PFSK-1 (cell line): ENCODE measurements at regions not wholly inside any gene's neighbourhood (a gene's known extent, or its start where the extent isn't known, plus 50 kb on each side); places are given as distances from the start of the nearest gene placed in this dataset.

Source experiments
- FOXP2 ChIP-seq: optimal IDR thresholded peaks from 2 replicates; pipeline ENCODE3; 2011; ENCODE audit warnings: borderline replicate concordance, control low read depth, inconsistent platforms; ENCODE audit not compliant: insufficient read depth; ENCODE audit errors: extremely low read length, extremely low read depth
- POLR2AphosphoS5 ChIP-seq: IDR thresholded peaks from 2 replicates; pipeline ENCODE4 v1.6.1; 2012; ENCODE audit warnings: low read depth, mild to moderate bottlenecking, control low read depth, low read length, moderate library complexity
- REST ChIP-seq, 2 experiments: IDR thresholded peaks; 2 replicates each; pipeline versions ENCODE4 v1.6.1 to v1.8.0; 2011 to 2012; ENCODE audit warnings: low read depth in 2 of 2, low read length in 2 of 2, control low read depth in 1 of 2, inconsistent platforms in 1 of 2, mild to moderate bottlenecking in 1 of 2, moderate library complexity in 1 of 2; ENCODE audit not compliant: insufficient read depth in 1 of 2
- SIN3A ChIP-seq: IDR thresholded peaks from 2 replicates; pipeline ENCODE4 v1.6.1; 2012; ENCODE audit warnings: mild to moderate bottlenecking, low read length, moderate library complexity, borderline replicate concordance; ENCODE audit not compliant: insufficient read depth
- TAF1 ChIP-seq: IDR thresholded peaks from 2 replicates; pipeline ENCODE4 v1.6.1; 2012; ENCODE audit warnings: low read length, control low read depth, borderline replicate concordance; ENCODE audit not compliant: insufficient read depth

DNA sequence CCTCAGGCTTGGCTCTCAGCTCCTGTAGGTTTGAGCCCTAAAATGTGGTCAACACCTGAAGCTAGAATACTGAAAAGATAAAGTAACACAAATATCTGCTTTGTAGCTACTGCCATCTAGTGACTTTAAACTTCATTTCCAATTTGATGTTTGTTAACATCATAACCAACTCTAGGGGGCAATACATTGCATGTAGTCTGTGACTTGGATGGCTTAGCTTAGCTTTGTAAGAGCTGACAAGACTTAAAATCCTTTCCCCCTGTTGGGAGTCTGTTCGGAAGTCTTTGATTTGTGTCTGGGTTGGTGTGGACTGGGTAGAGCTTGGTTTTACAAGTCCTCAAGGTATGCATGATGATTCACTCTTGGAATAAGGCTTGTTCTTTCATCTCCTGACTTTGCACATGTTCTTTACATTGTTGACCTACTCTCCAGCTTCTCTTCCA lies 51.7 kb downstream of the SCN11A start:
- TF ChIP-seq POLR2AphosphoS5 (no peak), FOXP2 (no peak)

- TF ChIP-seq FOXP2 (no peak), POLR2AphosphoS5 (no peak), SIN3A (no peak), TAF1 (no peak), REST (IDR thresholded peaks at IDR 0.05; ENCODE audit: insufficient read depth in 1 of 2, low read depth in 2 of 2, low read length in 2 of 2) (no peak)
Observed at GRCh38 chr3:38998086-38998485, 53.7 kb downstream of the SCN11A start.

DNA sequence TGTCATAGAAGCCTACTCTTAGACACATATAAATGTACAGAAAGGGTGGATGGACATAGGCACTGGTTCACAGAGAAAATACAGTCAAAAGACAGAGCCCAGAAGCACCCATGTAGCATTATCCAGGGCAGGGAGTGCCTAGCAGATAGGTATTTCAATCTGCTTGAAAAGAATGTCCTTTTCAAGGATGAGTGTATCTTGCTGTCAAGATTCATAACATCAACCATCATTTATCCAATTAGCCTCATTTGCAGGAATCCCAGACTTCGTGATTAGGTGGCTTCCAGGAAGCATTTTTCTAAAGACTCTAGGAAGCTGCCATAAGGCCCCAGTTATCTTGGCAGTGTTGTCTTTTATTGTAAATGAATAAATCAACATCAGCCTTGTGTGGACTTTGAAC lies 55.6 kb downstream of the SCN11A start:
- no peak for TF ChIP-seq SIN3A
- TF ChIP-seq TAF1 = no peak
- no peak for TF ChIP-seq REST (IDR thresholded peaks at IDR 0.05; ENCODE audit: insufficient read depth in 1 of 2, low read depth in 2 of 2, low read length in 2 of 2)
- TF ChIP-seq POLR2AphosphoS5 = no peak
- TF ChIP-seq FOXP2 = no peak

DNA sequence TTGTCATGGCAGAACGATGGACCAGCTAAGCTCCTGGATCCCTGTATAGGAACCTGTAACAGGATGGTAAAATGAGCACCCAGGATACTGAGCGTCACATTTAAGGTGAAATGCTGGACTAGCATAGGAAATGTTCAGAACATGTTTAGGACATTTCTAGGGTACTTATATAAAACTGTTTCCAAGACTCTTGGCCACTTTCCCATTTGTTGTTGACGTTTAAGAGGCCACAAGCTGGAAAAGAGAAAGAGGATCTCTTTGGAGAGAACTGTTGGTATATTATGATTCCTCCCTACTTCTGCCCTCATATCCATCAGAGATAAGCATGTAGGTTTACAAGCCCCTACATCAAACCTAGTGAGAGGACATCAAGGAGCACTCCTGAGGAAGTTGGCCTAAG lies 57.5 kb downstream of the SCN11A start:
- no peak for TF ChIP-seq TAF1
- TF ChIP-seq FOXP2 = no peak
- TF ChIP-seq POLR2AphosphoS5 = no peak
- no peak for TF ChIP-seq REST (IDR thresholded peaks at IDR 0.05; ENCODE audit: insufficient read depth in 1 of 2, low read depth in 2 of 2, low read length in 2 of 2)
- TF ChIP-seq SIN3A = no peak

GRCh38 chr3:38992117-38992760 lies 59.5 kb downstream of the SCN11A start:
- TF ChIP-seq TAF1 (no peak), POLR2AphosphoS5 (no peak), FOXP2 (no peak), SIN3A (no peak), REST (IDR thresholded peaks at IDR 0.05; ENCODE audit: insufficient read depth in 1 of 2, low read depth in 2 of 2, low read length in 2 of 2) (no peak)
